ENCODE measurements at regions not wholly inside any gene's neighbourhood (a gene's known extent, or its start where the extent isn't known, plus 50 kb on each side); places are given as distances from the start of the nearest gene placed in this dataset.

DNA sequence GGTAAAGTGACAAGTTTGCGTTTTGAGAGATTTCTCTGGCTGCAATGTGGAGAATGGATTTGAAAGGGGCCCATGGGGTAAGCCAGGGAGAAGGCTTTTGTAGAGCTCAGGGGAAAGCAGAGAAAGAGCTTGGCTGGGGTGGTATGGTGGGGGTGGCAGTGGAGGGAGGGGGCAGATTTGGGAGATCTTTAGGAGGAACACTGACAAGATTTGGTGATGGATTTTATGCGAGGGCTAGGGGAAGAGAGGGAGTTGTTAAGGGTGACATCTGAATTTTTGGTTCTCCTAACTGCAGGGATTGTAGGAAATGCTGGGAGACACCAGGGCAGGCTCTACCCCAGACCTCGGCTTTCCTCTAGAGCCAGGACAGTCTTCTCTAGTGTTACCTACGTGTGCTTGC lies 108.7 kb upstream of the ZNF678 start:
- POLR2A ChIA-PET = no interaction called here
- TF ChIP-seq ZC3H4 (CRISPR knock-in tag; IDR thresholded peaks at IDR 0.05; ENCODE audit: borderline replicate concordance) = no peak
- no peak for TF ChIP-seq YY1 (IDR thresholded peaks at IDR 0.05; ENCODE audit: borderline replicate concordance in 1 of 3, control insufficient read depth in 1 of 3, extremely low read depth in 1 of 3, insufficient read depth in 3 of 3, insufficient read length in 1 of 3, insufficient replicate concordance in 2 of 3, low read depth in 1 of 3, low read length in 2 of 3)
- TF ChIP-seq ELF4 (CRISPR knock-in tag; IDR thresholded peaks at IDR 0.05) = no peak
- TF ChIP-seq, protein P1, sequence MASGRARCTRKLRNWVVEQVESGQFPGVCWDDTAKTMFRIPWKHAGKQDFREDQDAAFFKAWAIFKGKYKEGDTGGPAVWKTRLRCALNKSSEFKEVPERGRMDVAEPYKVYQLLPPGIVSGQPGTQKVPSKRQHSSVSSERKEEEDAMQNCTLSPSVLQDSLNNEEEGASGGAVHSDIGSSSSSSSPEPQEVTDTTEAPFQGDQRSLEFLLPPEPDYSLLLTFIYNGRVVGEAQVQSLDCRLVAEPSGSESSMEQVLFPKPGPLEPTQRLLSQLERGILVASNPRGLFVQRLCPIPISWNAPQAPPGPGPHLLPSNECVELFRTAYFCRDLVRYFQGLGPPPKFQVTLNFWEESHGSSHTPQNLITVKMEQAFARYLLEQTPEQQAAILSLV (tag; IDR thresholded peaks at IDR 0.05) = no peak
- no peak for TF ChIP-seq KAT7 (CRISPR knock-in tag; IDR thresholded peaks at IDR 0.05; ENCODE audit: borderline replicate concordance)
- TF ChIP-seq ZNF431 (CRISPR knock-in tag; IDR thresholded peaks at IDR 0.05) = no peak
- no peak for TF ChIP-seq ELF2 (CRISPR knock-in tag; IDR thresholded peaks at IDR 0.05)
- TF ChIP-seq PCBP1 (IDR thresholded peaks at IDR 0.05; ENCODE audit: low read depth, low read length, poor library complexity, severe bottlenecking) = no peak
- no peak for TF ChIP-seq ZNF165 (CRISPR knock-in tag; IDR thresholded peaks at IDR 0.05; ENCODE audit: borderline replicate concordance)
- TF ChIP-seq, protein P2, sequence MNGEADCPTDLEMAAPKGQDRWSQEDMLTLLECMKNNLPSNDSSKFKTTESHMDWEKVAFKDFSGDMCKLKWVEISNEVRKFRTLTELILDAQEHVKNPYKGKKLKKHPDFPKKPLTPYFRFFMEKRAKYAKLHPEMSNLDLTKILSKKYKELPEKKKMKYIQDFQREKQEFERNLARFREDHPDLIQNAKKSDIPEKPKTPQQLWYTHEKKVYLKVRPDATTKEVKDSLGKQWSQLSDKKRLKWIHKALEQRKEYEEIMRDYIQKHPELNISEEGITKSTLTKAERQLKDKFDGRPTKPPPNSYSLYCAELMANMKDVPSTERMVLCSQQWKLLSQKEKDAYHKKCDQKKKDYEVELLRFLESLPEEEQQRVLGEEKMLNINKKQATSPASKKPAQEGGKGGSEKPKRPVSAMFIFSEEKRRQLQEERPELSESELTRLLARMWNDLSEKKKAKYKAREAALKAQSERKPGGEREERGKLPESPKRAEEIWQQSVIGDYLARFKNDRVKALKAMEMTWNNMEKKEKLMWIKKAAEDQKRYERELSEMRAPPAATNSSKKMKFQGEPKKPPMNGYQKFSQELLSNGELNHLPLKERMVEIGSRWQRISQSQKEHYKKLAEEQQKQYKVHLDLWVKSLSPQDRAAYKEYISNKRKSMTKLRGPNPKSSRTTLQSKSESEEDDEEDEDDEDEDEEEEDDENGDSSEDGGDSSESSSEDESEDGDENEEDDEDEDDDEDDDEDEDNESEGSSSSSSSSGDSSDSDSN (IDR thresholded peaks at IDR 0.05; ENCODE audit: borderline replicate concordance in 1 of 2, low read depth in 2 of 2, low read length in 2 of 2) = no peak
- TF ChIP-seq, protein P3, sequence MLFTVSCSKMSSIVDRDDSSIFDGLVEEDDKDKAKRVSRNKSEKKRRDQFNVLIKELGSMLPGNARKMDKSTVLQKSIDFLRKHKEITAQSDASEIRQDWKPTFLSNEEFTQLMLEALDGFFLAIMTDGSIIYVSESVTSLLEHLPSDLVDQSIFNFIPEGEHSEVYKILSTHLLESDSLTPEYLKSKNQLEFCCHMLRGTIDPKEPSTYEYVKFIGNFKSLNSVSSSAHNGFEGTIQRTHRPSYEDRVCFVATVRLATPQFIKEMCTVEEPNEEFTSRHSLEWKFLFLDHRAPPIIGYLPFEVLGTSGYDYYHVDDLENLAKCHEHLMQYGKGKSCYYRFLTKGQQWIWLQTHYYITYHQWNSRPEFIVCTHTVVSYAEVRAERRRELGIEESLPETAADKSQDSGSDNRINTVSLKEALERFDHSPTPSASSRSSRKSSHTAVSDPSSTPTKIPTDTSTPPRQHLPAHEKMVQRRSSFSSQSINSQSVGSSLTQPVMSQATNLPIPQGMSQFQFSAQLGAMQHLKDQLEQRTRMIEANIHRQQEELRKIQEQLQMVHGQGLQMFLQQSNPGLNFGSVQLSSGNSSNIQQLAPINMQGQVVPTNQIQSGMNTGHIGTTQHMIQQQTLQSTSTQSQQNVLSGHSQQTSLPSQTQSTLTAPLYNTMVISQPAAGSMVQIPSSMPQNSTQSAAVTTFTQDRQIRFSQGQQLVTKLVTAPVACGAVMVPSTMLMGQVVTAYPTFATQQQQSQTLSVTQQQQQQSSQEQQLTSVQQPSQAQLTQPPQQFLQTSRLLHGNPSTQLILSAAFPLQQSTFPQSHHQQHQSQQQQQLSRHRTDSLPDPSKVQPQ (CRISPR knock-in tag; IDR thresholded peaks at IDR 0.05; ENCODE audit: borderline replicate concordance) = no peak
- TF ChIP-seq DPF2 (IDR thresholded peaks at IDR 0.05) = no peak
- TF ChIP-seq HNRNPL (IDR thresholded peaks at IDR 0.05; ENCODE audit: low read depth, low read length) = no peak
- TF ChIP-seq, protein P4, sequence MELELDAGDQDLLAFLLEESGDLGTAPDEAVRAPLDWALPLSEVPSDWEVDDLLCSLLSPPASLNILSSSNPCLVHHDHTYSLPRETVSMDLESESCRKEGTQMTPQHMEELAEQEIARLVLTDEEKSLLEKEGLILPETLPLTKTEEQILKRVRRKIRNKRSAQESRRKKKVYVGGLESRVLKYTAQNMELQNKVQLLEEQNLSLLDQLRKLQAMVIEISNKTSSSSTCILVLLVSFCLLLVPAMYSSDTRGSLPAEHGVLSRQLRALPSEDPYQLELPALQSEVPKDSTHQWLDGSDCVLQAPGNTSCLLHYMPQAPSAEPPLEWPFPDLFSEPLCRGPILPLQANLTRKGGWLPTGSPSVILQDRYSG (tag; conservative IDR thresholded peaks at IDR 0.05; ENCODE audit: low read depth) = no peak
- TF ChIP-seq EGR1 (conservative IDR thresholded peaks at IDR 0.05) = no peak
- no peak for TF ChIP-seq ZNF764 (CRISPR knock-in tag; IDR thresholded peaks at IDR 0.05; ENCODE audit: low read depth)

More for the DNA sequence above, 108.7 kb upstream of the ZNF678 start:
- H2AFZ ChIP-seq (ENCODE audit: low read depth, low read length) = no peak overlapping the region
- H3K27me3 ChIP-seq (ENCODE audit: control insufficient read depth in 2 of 2, insufficient read depth in 2 of 2, low read length in 2 of 2) = peaks cover 26 to 33% of the 10 kb centered on the region in 2 experiments
- no TSS peak for BruUV-seq (replicated peaks)
- no peak overlapping the region for H3K9ac ChIP-seq (ENCODE audit: insufficient read depth in 1 of 2, low read depth in 2 of 2, low read length in 2 of 2)
- intact Hi-C loops (cut with micrococcal nuclease) = loop anchor here (10.0 kb wide), 1 partner anchor 490 kb away; the partner anchor contains the start of gene WNT9A
- no peak overlapping the region for H3K4me2 ChIP-seq (ENCODE audit: insufficient read depth, low read length)
- DNase-seq (ENCODE audit: extremely low read depth in 1 of 4, low spot score in 3 of 4) (no peak), ATAC-seq (no peak), FAIRE-seq (no peak)
- H3K27ac ChIP-seq (ENCODE audit: extremely low read depth, low read depth, low read length) = no peak overlapping the region
- no peaks in the 10 kb centered on the region for H3K36me3 ChIP-seq (ENCODE audit: control insufficient read depth, insufficient read depth, low read length)
- H3K79me2 ChIP-seq (ENCODE audit: control insufficient read depth, insufficient read depth, low read length) = no peaks in the 10 kb centered on the region
- H3K9me1 ChIP-seq (ENCODE audit: control insufficient read depth, insufficient read depth, low read length) = no peaks in the 10 kb centered on the region
- 6% methylated on average over 4 of the region's 4 CpGs for WGBS (ENCODE audit: insufficient coverage, low coverage, missing lambda C conversion rate)
- no peaks in the 10 kb centered on the region for H3K9me3 ChIP-seq (replicated peaks; ENCODE audit: control insufficient read depth, insufficient read depth, low read depth, low read length)
- H4K20me1 ChIP-seq (replicated peaks; ENCODE audit: control insufficient read depth, insufficient read depth, low read length) = no peaks in the 10 kb centered on the region
- no peak overlapping the region for H3K4me3 ChIP-seq
- CTCF ChIA-PET (ENCODE audit: low intra/inter-chr PET ratio) = no interaction called here
- in situ Hi-C loops (cut with MboI) = no loop called here
- peaks cover 5 to 12% of the 10 kb centered on the region in 2 experiments; a peak in 3 of 5 replicates for H3K4me1 ChIP-seq (replicated peaks in 1 of 2; ENCODE audit: control insufficient read depth in 2 of 2, insufficient read depth in 2 of 2, low read length in 2 of 2)
